ENCODE measurements at regions not wholly inside any gene's neighbourhood (a gene's known extent, or its start where the extent isn't known, plus 50 kb on each side); places are given as distances from the start of the nearest gene placed in this dataset.

- DNase-seq = no peak
Measured at GRCh38 chr2:100766256-100766655, 53.7 kb upstream of the NPAS2 start.

- DNase-seq = no peak
Measured at GRCh38 chr2:100766806-100767205, 53.1 kb upstream of the NPAS2 start.

GRCh38 chr2:100767224-100767653 is 52.7 kb upstream of the NPAS2 start:
- no peak for DNase-seq

- no peak for DNase-seq
Measured at GRCh38 chr2:100767810-100768806, 51.8 kb upstream of the NPAS2 start.

Data from right kidney (tissue), 1 donor.